Spleen (tissue), 7 donors: ENCODE measurements at regions not wholly inside any gene's neighbourhood (a gene's known extent, or its start where the extent isn't known, plus 50 kb on each side); places are given as distances from the start of the nearest gene placed in this dataset.

Experiments
- POLR2AphosphoS5 ChIP-seq, 3 donors: sonication (generic); formaldehyde crosslinking; IDR thresholded peaks; one replicate each; pipeline ENCODE4 v1.5.1; 2017; ENCODE audit warnings: antibody characterized with exemption in 3 of 3
- TF ChIP-seq, protein P1 (sequence below), 11 experiments: fragments of 200-600 bp in 7 of 11; fragments of 450-650 bp in 4 of 11; sonication (generic) in 4 of 11; IDR thresholded peaks in 8 of 11; conservative IDR thresholded peaks in 3 of 11; 1 replicate in 7 of 11; 2 replicates in 4 of 11; pipeline versions ENCODE4 v1.4.0 to v1.8.0; 2016 to 2021; ENCODE audit warnings: antibody characterized with exemption in 11 of 11, inconsistent platforms in 4 of 11, mild to moderate bottlenecking in 1 of 11
- donor health status: DM: no; HTN: no; CAD: no; lungs with moderate emphysema.
- donor health status: DM: no; HTN: no; CAD: no.
- donor health status: DM: no; HTN: no; CAD: no.

DNA sequence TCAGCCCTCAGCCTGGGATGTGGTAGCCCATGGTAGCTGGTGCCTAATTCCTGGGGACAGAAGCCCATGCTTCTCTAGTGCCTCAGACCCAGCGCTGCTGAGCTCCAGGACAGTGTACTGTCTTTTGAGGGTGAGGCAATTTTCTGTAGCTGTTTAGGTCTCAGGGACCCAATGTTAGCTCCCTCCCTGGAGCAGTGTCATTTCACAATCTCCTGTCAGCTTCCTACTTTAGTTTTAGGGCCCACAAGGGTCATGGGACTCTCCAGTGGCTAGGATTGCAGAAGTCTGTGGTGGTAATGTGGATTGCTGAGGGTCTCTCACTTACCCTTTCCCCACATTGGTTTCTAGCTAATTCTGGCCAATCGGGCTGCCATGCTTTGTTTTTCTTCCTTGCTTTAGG, 67.7 kb upstream of the CCL21 start:
- TF ChIP-seq, protein P1, sequence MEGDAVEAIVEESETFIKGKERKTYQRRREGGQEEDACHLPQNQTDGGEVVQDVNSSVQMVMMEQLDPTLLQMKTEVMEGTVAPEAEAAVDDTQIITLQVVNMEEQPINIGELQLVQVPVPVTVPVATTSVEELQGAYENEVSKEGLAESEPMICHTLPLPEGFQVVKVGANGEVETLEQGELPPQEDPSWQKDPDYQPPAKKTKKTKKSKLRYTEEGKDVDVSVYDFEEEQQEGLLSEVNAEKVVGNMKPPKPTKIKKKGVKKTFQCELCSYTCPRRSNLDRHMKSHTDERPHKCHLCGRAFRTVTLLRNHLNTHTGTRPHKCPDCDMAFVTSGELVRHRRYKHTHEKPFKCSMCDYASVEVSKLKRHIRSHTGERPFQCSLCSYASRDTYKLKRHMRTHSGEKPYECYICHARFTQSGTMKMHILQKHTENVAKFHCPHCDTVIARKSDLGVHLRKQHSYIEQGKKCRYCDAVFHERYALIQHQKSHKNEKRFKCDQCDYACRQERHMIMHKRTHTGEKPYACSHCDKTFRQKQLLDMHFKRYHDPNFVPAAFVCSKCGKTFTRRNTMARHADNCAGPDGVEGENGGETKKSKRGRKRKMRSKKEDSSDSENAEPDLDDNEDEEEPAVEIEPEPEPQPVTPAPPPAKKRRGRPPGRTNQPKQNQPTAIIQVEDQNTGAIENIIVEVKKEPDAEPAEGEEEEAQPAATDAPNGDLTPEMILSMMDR (IDR thresholded peaks at IDR 0.05 in 8 of 11, conservative IDR thresholded peaks at IDR 0.05 in 3 of 11): no peak
- no peak for TF ChIP-seq POLR2AphosphoS5 (IDR thresholded peaks at IDR 0.05)
